ENCODE measurements at regions not wholly inside any gene's neighbourhood (a gene's known extent, or its start where the extent isn't known, plus 50 kb on each side); places are given as distances from the start of the nearest gene placed in this dataset.

- H3K36me3 ChIP-seq (ENCODE audit: insufficient read depth) = no peaks in the 10 kb centered on the region
- H3K4me2 ChIP-seq = no peak overlapping the region
- no peaks in the 10 kb centered on the region for H3K79me2 ChIP-seq (ENCODE audit: insufficient read depth, low read depth)
- H3K27me3 ChIP-seq (ENCODE audit: insufficient read depth, low read depth) = no peaks in the 10 kb centered on the region
- TF ChIP-seq CTCF (conservative IDR thresholded peaks at IDR 0.05; ENCODE audit: low read depth, low read length) = no peak
- H3K27ac ChIP-seq = no peak overlapping the region
- H3K9ac ChIP-seq = no peak overlapping the region
- no peaks in the 10 kb centered on the region for H4K20me1 ChIP-seq (ENCODE audit: insufficient read depth)
- H3K4me1 ChIP-seq (ENCODE audit: low read depth, poor library complexity, severe bottlenecking) = no peaks in the 10 kb centered on the region
- H2AFZ ChIP-seq (ENCODE audit: low read depth) = no peak overlapping the region
- H3K4me3 ChIP-seq (IDR thresholded peaks at IDR 0.05; ENCODE audit: insufficient read depth, low read depth, low read length) = no peak overlapping the region
Observed at GRCh38 chr13:105276571-105276970, 1258.9 kb downstream of the EFNB2 start.

- no peaks in the 10 kb centered on the region for H4K20me1 ChIP-seq (ENCODE audit: insufficient read depth)
- no peak overlapping the region for H3K4me2 ChIP-seq
- no peak overlapping the region for H3K9ac ChIP-seq
- no peak overlapping the region for H3K4me3 ChIP-seq (IDR thresholded peaks at IDR 0.05; ENCODE audit: insufficient read depth, low read depth, low read length)
- no peak overlapping the region for H3K27ac ChIP-seq
- H3K27me3 ChIP-seq (ENCODE audit: insufficient read depth, low read depth) = no peaks in the 10 kb centered on the region
- H3K4me1 ChIP-seq (ENCODE audit: low read depth, poor library complexity, severe bottlenecking) = no peaks in the 10 kb centered on the region
- no peak for TF ChIP-seq CTCF (conservative IDR thresholded peaks at IDR 0.05; ENCODE audit: low read depth, low read length)
- H3K79me2 ChIP-seq (ENCODE audit: insufficient read depth, low read depth) = no peaks in the 10 kb centered on the region
- H3K36me3 ChIP-seq (ENCODE audit: insufficient read depth) = no peaks in the 10 kb centered on the region
- no peak overlapping the region for H2AFZ ChIP-seq (ENCODE audit: low read depth)
Observed at GRCh38 chr13:105273665-105274222, 1261.7 kb downstream of the EFNB2 start.

GRCh38 chr13:105272660-105273631, 1262.5 kb downstream of the EFNB2 start:
- Histone ChIP-seq H4K20me1 (ENCODE audit: insufficient read depth) (no peaks in the 10 kb centered on the region), H3K4me1 (ENCODE audit: low read depth, poor library complexity, severe bottlenecking) (no peaks in the 10 kb centered on the region), H3K9ac (no peak overlapping the region)

GRCh38 chr13:105266615-105267014, 1268.8 kb downstream of the EFNB2 start:
- Histone ChIP-seq H2AFZ (ENCODE audit: low read depth) (no peak overlapping the region), H3K4me2 (no peak overlapping the region), H3K9ac (no peak overlapping the region), H3K4me3 (IDR thresholded peaks at IDR 0.05; ENCODE audit: insufficient read depth, low read depth, low read length) (no peak overlapping the region), H3K4me1 (ENCODE audit: low read depth, poor library complexity, severe bottlenecking) (no peaks in the 10 kb centered on the region), H3K27me3 (ENCODE audit: insufficient read depth, low read depth) (no peaks in the 10 kb centered on the region), H3K79me2 (ENCODE audit: insufficient read depth, low read depth) (no peaks in the 10 kb centered on the region), H3K27ac (no peak overlapping the region), H4K20me1 (ENCODE audit: insufficient read depth) (no peaks in the 10 kb centered on the region), H3K36me3 (ENCODE audit: insufficient read depth) (no peaks in the 10 kb centered on the region)
- TF ChIP-seq CTCF (conservative IDR thresholded peaks at IDR 0.05; ENCODE audit: low read depth, low read length) = no peak

More at GRCh38 chr13:105272660-105273631, 1262.5 kb downstream of the EFNB2 start:
- no peaks in the 10 kb centered on the region for H3K36me3 ChIP-seq (ENCODE audit: insufficient read depth)
- H3K27ac ChIP-seq = no peak overlapping the region
- H3K79me2 ChIP-seq (ENCODE audit: insufficient read depth, low read depth) = no peaks in the 10 kb centered on the region
- no peak overlapping the region for H3K4me2 ChIP-seq
- H3K4me3 ChIP-seq (IDR thresholded peaks at IDR 0.05; ENCODE audit: insufficient read depth, low read depth, low read length) = no peak overlapping the region
- no peak for TF ChIP-seq CTCF (conservative IDR thresholded peaks at IDR 0.05; ENCODE audit: low read depth, low read length)
- H2AFZ ChIP-seq (ENCODE audit: low read depth) = no peak overlapping the region
- H3K27me3 ChIP-seq (ENCODE audit: insufficient read depth, low read depth) = no peaks in the 10 kb centered on the region

Data from KMS-11 (cell line).